RWPE1 (cell line): ENCODE measurements at regions not wholly inside any gene's neighbourhood (a gene's known extent, or its start where the extent isn't known, plus 50 kb on each side); places are given as distances from the start of the nearest gene placed in this dataset.
"Not testable (repeated sequence)": the region's sequence is repeated elsewhere in the genome, so short reads cannot be mapped to it uniquely, and the experiment has no call there.

ENCODE experiments used
- CTCF ChIA-PET: fragments of 350-600 bp; sonication (Branson Sonifier 250); formaldehyde crosslinking; extraction: SDS; loops from one replicate; lab custom pipeline; 2021; lab: Yijun Ruan, JAX
- POLR2A ChIA-PET: fragments of 400-600 bp; formaldehyde crosslinking; extraction: SDS; loops from one replicate; lab custom pipeline; 2020; ENCODE audit warnings: antibody characterized with exemption; ENCODE audit not compliant: low non-redundant PET; lab: Yijun Ruan, JAX
- DNase-seq: peaks from one replicate; pipeline ENCODE4 v3.0.0; 2012; ENCODE audit warnings: low spot score
- H3K27ac ChIP-seq: fragments of 450-650 bp; 2 replicates; pipeline ENCODE4 v1.5.1; 2017
- TF ChIP-seq, protein P1 (sequence below): fragments of 450-650 bp; conservative IDR thresholded peaks from 2 replicates; pipeline ENCODE4 v1.5.1; 2017; ENCODE audit warnings: low read depth, mild to moderate bottlenecking

- no peak overlapping the region for H3K27ac ChIP-seq
- no peak for DNase-seq
- CTCF ChIA-PET: no interaction called here
- POLR2A ChIA-PET: no interaction called here
- TF ChIP-seq, protein P1, sequence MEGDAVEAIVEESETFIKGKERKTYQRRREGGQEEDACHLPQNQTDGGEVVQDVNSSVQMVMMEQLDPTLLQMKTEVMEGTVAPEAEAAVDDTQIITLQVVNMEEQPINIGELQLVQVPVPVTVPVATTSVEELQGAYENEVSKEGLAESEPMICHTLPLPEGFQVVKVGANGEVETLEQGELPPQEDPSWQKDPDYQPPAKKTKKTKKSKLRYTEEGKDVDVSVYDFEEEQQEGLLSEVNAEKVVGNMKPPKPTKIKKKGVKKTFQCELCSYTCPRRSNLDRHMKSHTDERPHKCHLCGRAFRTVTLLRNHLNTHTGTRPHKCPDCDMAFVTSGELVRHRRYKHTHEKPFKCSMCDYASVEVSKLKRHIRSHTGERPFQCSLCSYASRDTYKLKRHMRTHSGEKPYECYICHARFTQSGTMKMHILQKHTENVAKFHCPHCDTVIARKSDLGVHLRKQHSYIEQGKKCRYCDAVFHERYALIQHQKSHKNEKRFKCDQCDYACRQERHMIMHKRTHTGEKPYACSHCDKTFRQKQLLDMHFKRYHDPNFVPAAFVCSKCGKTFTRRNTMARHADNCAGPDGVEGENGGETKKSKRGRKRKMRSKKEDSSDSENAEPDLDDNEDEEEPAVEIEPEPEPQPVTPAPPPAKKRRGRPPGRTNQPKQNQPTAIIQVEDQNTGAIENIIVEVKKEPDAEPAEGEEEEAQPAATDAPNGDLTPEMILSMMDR: no peak
Measured at GRCh38 chr16:29237971-29238370, 168.5 kb downstream of the NPIPB11 start.

- POLR2A ChIA-PET, DNase-seq, H3K27ac ChIP-seq: not testable (repeated sequence)
- CTCF ChIA-PET: interaction anchor here (0.6 kb wide), 1 partner anchor 28 kb away, joined by 3 read pairs; no protein-coding TSS in a partner anchor
Measured at GRCh38 chr16:29237495-29237894, 169.0 kb downstream of the NPIPB11 start.

DNA sequence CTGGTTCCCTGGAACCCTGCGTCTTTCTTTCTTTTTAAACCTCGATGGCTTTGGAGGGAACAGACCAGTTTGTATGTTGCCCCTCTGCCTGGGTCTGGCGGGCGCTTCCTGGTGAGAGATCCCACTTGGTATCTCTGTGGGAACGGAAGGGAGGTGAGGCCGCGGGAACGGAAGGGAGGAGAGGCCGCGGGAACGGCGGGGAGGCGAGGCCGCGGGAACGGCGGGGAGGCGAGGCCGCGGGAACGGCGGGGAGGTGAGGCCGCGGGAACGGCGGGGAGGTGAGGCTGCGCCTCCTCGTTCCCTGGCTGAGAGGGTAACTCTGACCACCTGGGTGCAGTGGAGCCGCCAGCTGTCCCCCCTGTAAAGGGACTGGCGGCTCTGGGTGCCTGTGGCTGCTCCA is 169.5 kb downstream of the NPIPB11 start:
- DNase-seq, POLR2A ChIA-PET, H3K27ac ChIP-seq: not testable (repeated sequence)
- CTCF ChIA-PET: interaction anchor here (0.6 kb wide), 1 partner anchor 29 kb away, joined by 3 read pairs; no protein-coding TSS in a partner anchor

GRCh38 chr16:29235836-29236370 is 170.6 kb downstream of the NPIPB11 start:
- POLR2A ChIA-PET, DNase-seq, H3K27ac ChIP-seq, CTCF ChIA-PET: not testable (repeated sequence)

- POLR2A ChIA-PET, DNase-seq, CTCF ChIA-PET, H3K27ac ChIP-seq: not testable (repeated sequence)
Measured at GRCh38 chr16:29234536-29235275, 171.8 kb downstream of the NPIPB11 start.

- POLR2A ChIA-PET, CTCF ChIA-PET, DNase-seq, H3K27ac ChIP-seq: not testable (repeated sequence)
Measured at GRCh38 chr16:29233705-29234404, 172.7 kb downstream of the NPIPB11 start.

- DNase-seq: no peak
- TF ChIP-seq, protein P1: no peak
- CTCF ChIA-PET: no interaction called here
- H3K27ac ChIP-seq: no peak overlapping the region
- POLR2A ChIA-PET: no interaction called here
Measured at GRCh38 chr16:29232811-29233704, 173.5 kb downstream of the NPIPB11 start.

- POLR2A ChIA-PET, DNase-seq, CTCF ChIA-PET, H3K27ac ChIP-seq: not testable (repeated sequence)
Measured at GRCh38 chr16:29232160-29232705, 174.3 kb downstream of the NPIPB11 start.

DNA sequence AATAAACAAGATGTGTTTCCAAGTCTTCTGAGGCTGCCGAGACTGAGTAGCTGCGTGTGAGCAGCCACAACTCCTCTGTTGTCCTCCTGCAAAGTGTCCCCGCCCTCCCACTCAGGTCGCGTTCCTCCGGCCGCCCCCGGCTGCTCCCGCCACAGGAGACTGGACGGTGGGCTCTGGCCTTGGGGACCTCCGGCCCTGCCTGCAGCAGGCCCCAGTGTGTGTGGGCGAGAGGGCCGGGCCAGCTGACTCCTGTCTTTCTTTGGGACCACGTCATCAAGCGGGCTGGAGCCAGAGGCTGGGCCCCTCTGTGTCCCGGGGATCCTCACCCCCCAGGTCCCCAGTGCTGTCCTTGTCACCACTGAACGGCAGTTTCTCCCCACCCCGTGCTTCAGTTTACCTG is 175.3 kb downstream of the NPIPB11 start:
- ChIA-PET POLR2A (no interaction called here), CTCF (no interaction called here)
- DNase-seq: no peak
- TF ChIP-seq, protein P1: no peak
- no peak overlapping the region for H3K27ac ChIP-seq
